Trophoblast cell (in vitro differentiated cells and primary cell): ENCODE measurements at regions not wholly inside any gene's neighbourhood (a gene's known extent, or its start where the extent isn't known, plus 50 kb on each side); places are given as distances from the start of the nearest gene placed in this dataset.

Experiments used
- DNase-seq, 2 donors: peaks; one replicate each; pipeline ENCODE4 v3.0.0-alpha.2; 2016
- H2AFZ ChIP-seq: 2 replicates; pipeline ENCODE4 v1.6.1; 2013; ENCODE audit warnings: low read length, moderate library complexity, mild to moderate bottlenecking; ENCODE audit not compliant: insufficient read depth, poor library complexity
- H2AK5ac ChIP-seq: 2 replicates; pipeline ENCODE4 v1.6.1; 2013; ENCODE audit warnings: mild to moderate bottlenecking, low read length
- H2BK120ac ChIP-seq: 2 replicates; pipeline ENCODE4 v1.6.1; 2013; ENCODE audit warnings: low read length, mild to moderate bottlenecking, moderate library complexity; ENCODE audit not compliant: insufficient read depth, poor library complexity
- H2BK12ac ChIP-seq: 2 replicates; pipeline ENCODE4 v1.6.1; 2013; ENCODE audit warnings: mild to moderate bottlenecking, low read length, moderate library complexity
- H2BK5ac ChIP-seq: 2 replicates; pipeline ENCODE4 v1.6.1; 2013; ENCODE audit warnings: low read length, low read depth, moderate library complexity, mild to moderate bottlenecking; ENCODE audit not compliant: poor library complexity
- H3K14ac ChIP-seq: 2 replicates; pipeline ENCODE4 v1.6.1; 2013; ENCODE audit warnings: mild to moderate bottlenecking, low read length
- H3K18ac ChIP-seq: 2 replicates; pipeline ENCODE4 v1.6.1; 2013; ENCODE audit warnings: mild to moderate bottlenecking, low read length
- H3K23ac ChIP-seq: 2 replicates; pipeline ENCODE4 v1.6.1; 2013; ENCODE audit warnings: low read length
- H3K27ac ChIP-seq: 2 replicates; pipeline ENCODE4 v1.5.1; 2013; ENCODE audit warnings: low read depth, mild to moderate bottlenecking, inconsistent platforms, low read length, moderate library complexity
- H3K27me3 ChIP-seq: 2 replicates; pipeline ENCODE4 v1.6.1; 2013; ENCODE audit warnings: inconsistent platforms, mild to moderate bottlenecking, low read length, moderate library complexity; ENCODE audit not compliant: insufficient read depth
- H3K36me3 ChIP-seq, 2 experiments: 1 replicate in 1 of 2; 2 replicates in 1 of 2; pipeline ENCODE4 v1.6.1; 2013; ENCODE audit warnings: low read length in 2 of 2, mild to moderate bottlenecking in 2 of 2, moderate library complexity in 1 of 2; ENCODE audit not compliant: insufficient read depth in 2 of 2, control insufficient read depth in 1 of 2
- H3K4ac ChIP-seq: 2 replicates; pipeline ENCODE4 v1.6.1; 2013; ENCODE audit warnings: low read depth, mild to moderate bottlenecking, low read length, moderate library complexity
- H3K4me1 ChIP-seq, 2 experiments: 1 replicate in 1 of 2; 2 replicates in 1 of 2; pipeline ENCODE4 v1.6.1; 2013; ENCODE audit warnings: low read length in 2 of 2, mild to moderate bottlenecking in 2 of 2, moderate library complexity in 1 of 2; ENCODE audit not compliant: insufficient read depth in 2 of 2, control insufficient read depth in 1 of 2
- H3K4me2 ChIP-seq: 2 replicates; pipeline ENCODE4 v1.6.1; 2013; ENCODE audit warnings: inconsistent platforms, mild to moderate bottlenecking, low read length, moderate library complexity
- H3K4me3 ChIP-seq: 2 replicates; pipeline ENCODE4 v1.5.1; 2013; ENCODE audit warnings: mild to moderate bottlenecking, low read depth, low read length, inconsistent platforms
- H3K79me1 ChIP-seq: one replicate; pipeline ENCODE4 v1.6.1; 2013; ENCODE audit warnings: low read length
- H3K79me2 ChIP-seq: 2 replicates; pipeline ENCODE4 v1.6.1; 2013; ENCODE audit warnings: low read length, mild to moderate bottlenecking; ENCODE audit not compliant: control insufficient read depth, insufficient read depth, poor library complexity
- H3K9ac ChIP-seq: 2 replicates; pipeline ENCODE4 v1.6.1; 2013; ENCODE audit warnings: mild to moderate bottlenecking, low read length
- H3K9me3 ChIP-seq: 2 replicates; pipeline ENCODE4 v1.6.1; 2013; ENCODE audit warnings: low read depth, mild to moderate bottlenecking, control low read depth, inconsistent platforms, low read length; ENCODE audit not compliant: insufficient read depth
- H4K12ac ChIP-seq: 2 replicates; pipeline ENCODE4 v1.6.1; 2013; ENCODE audit warnings: low read depth, mild to moderate bottlenecking, low read length, moderate library complexity
- H4K8ac ChIP-seq: 2 replicates; pipeline ENCODE4 v1.6.1; 2013; ENCODE audit warnings: low read depth, mild to moderate bottlenecking, low read length, moderate library complexity
- H4K91ac ChIP-seq: one replicate; pipeline ENCODE4 v1.6.1; 2013; ENCODE audit warnings: low read depth, mild to moderate bottlenecking, low read length, moderate library complexity
- WGBS: extraction: QIAGEN DNeasy Blood & Tissue Kit; methylation state at CpG from one replicate; pipeline ENCODE4 v1.1.7; 2013; ENCODE audit warnings: missing lambda C conversion rate; ENCODE audit not compliant: insufficient read length, insufficient coverage; ENCODE audit errors: extremely low coverage; 5-methylcytosine and 5-hydroxymethylcytosine counted together

DNA sequence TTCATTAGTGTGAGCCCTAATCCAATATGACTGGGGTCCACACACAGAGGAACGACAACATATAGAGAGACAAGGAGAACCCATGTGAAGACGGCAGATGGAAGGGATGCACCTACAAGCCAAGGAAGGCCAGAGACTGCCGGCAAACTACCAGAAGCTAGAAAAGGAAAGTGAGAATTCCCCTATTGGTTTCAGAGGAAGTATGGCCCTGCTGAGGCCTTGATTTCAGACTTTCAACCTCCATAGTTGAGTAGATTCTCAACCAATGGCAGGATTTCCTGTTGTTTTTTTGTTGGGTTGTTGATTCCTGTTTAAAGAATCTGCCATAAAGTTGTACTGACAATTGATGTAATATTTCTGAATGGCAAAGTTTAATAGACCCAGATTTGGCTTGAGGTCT lies 241.5 kb downstream of the SATB2 start:
- no peak overlapping the region for H3K23ac ChIP-seq
- H3K9ac ChIP-seq, result no peak overlapping the region
- H3K18ac ChIP-seq, result no peak overlapping the region
- H3K4ac ChIP-seq, result no peak overlapping the region
- H2AK5ac ChIP-seq, result no peak overlapping the region
- H3K4me2 ChIP-seq, result no peak overlapping the region
- no peak overlapping the region for H2BK12ac ChIP-seq
- H3K4me3 ChIP-seq, result no peak overlapping the region
- no peak overlapping the region for H2BK120ac ChIP-seq
- no peak overlapping the region for H2BK5ac ChIP-seq
- no peak overlapping the region for H2AFZ ChIP-seq
- WGBS, result no CpG with 5 or more reads among the region's 3 CpGs
- no peak for DNase-seq
- H3K27ac ChIP-seq, result no peak overlapping the region
- H3K27me3 ChIP-seq, result no peaks in the 10 kb centered on the region
- no peaks in the 10 kb centered on the region for H3K4me1 ChIP-seq
- H3K36me3 ChIP-seq, result no peaks in the 10 kb centered on the region
- no peaks in the 10 kb centered on the region for H3K79me2 ChIP-seq
- H3K9me3 ChIP-seq, result no peaks in the 10 kb centered on the region
- no peaks in the 10 kb centered on the region for H3K79me1 ChIP-seq
- H4K8ac ChIP-seq, result no peak overlapping the region
- no peak overlapping the region for H3K14ac ChIP-seq
- no peak overlapping the region for H4K12ac ChIP-seq
- no peak overlapping the region for H4K91ac ChIP-seq

DNA sequence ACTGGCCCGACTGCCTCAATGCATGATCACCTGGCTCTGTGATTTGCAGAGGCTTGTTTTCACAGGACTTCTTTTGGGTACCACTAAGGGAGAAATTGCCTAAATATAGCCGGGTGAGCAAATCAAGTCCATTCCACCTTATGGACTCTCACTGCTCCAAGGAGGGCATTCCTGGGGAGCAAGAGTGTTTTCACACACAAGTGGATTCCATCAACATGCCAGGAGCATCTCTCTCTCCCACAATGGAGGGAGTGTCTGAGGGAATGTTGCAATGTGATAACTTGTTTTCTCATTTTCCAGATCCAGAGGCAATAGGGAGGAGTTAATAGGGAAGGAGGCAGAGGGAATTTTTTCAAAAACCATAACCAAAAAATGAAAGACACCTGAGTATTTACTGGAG lies 250.7 kb downstream of the SATB2 start:
- Histone ChIP-seq H3K79me2 (no peaks in the 10 kb centered on the region), H2AK5ac (no peak overlapping the region), H3K27me3 (no peaks in the 10 kb centered on the region), H3K4me1 (no peaks in the 10 kb centered on the region), H3K4me2 (no peak overlapping the region), H3K18ac (no peak overlapping the region), H3K4me3 (no peak overlapping the region), H3K9me3 (no peaks in the 10 kb centered on the region), H3K36me3 (no peaks in the 10 kb centered on the region), H3K4ac (no peak overlapping the region), H3K14ac (no peak overlapping the region), H2BK5ac (no peak overlapping the region), H3K79me1 (no peaks in the 10 kb centered on the region), H2BK12ac (no peak overlapping the region), H4K91ac (no peak overlapping the region), H2BK120ac (no peak overlapping the region), H3K27ac (no peak overlapping the region), H4K8ac (no peak overlapping the region), H3K9ac (no peak overlapping the region), H4K12ac (no peak overlapping the region), H2AFZ (no peak overlapping the region), H3K23ac (no peak overlapping the region)
- WGBS, result no CpG with 5 or more reads among the region's 2 CpGs
- DNase-seq, result no peak

DNA sequence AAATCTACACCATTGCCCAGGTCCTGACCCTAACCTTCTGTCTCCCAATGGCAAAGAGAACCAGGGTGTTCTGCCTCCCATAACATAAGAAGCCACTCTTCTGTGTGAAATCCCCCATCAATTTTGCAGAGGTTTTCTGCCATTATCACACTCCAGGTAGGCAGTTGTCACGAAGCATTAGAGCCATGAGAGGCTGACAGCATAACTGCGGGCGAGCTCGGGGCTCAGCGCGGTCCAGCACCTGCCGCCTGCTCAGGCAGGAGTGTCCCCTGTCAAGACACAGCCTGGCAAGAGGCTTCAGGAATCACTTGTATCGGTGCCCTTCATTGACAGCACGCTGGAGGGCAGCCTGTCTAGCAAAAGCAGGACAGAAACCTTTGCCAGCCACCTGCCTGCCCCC lies 251.2 kb downstream of the SATB2 start:
- Histone ChIP-seq H3K14ac (no peak overlapping the region), H3K36me3 (no peaks in the 10 kb centered on the region), H2AK5ac (no peak overlapping the region), H2BK5ac (no peak overlapping the region), H2BK120ac (no peak overlapping the region), H4K12ac (no peak overlapping the region), H2BK12ac (no peak overlapping the region), H2AFZ (no peak overlapping the region), H3K23ac (no peak overlapping the region), H3K4me3 (no peak overlapping the region), H3K4me1 (no peaks in the 10 kb centered on the region), H3K4ac (no peak overlapping the region), H3K79me2 (no peaks in the 10 kb centered on the region), H4K91ac (no peak overlapping the region), H4K8ac (no peak overlapping the region), H3K18ac (no peak overlapping the region), H3K79me1 (no peaks in the 10 kb centered on the region), H3K4me2 (no peak overlapping the region), H3K9me3 (no peaks in the 10 kb centered on the region), H3K27ac (no peak overlapping the region), H3K27me3 (no peaks in the 10 kb centered on the region), H3K9ac (no peak overlapping the region)
- WGBS, result no CpG with 5 or more reads among the region's 9 CpGs
- DNase-seq, result no peak

DNA sequence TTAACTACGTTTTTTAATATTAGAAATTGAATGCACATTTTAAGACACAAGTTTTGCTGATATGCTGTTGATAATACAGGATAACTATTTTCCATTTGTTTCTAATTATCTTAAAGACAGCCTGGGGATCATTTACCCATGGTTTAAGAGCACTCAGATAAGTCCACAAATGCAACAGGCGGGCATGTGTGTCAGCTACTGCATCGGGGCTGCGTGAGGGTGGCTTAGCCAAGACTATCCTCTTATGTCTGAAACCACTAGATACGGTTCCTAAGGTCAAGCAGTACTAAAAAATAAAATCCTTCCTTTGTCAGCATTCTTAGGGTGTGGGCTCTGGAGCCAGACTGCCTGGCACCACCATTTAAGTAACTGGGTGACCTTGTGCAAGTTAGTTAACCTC lies 254.8 kb downstream of the SATB2 start:
- H3K4me2 ChIP-seq, result no peak overlapping the region
- H3K79me2 ChIP-seq, result no peaks in the 10 kb centered on the region
- H3K4me3 ChIP-seq, result no peak overlapping the region
- H4K12ac ChIP-seq, result no peak overlapping the region
- H3K4ac ChIP-seq, result no peak overlapping the region
- WGBS, result no CpG with 5 or more reads among the region's 5 CpGs
- no peaks in the 10 kb centered on the region for H3K79me1 ChIP-seq
- no peak overlapping the region for H3K23ac ChIP-seq
- no peaks in the 10 kb centered on the region for H3K27me3 ChIP-seq
- H2BK12ac ChIP-seq, result no peak overlapping the region
- H4K91ac ChIP-seq, result no peak overlapping the region
- H3K9me3 ChIP-seq, result no peaks in the 10 kb centered on the region
- H3K18ac ChIP-seq, result no peak overlapping the region
- H3K27ac ChIP-seq, result no peak overlapping the region
- no peak overlapping the region for H2BK5ac ChIP-seq
- no peak overlapping the region for H3K14ac ChIP-seq
- H4K8ac ChIP-seq, result no peak overlapping the region
- no peaks in the 10 kb centered on the region for H3K4me1 ChIP-seq
- H2AFZ ChIP-seq, result no peak overlapping the region
- no peaks in the 10 kb centered on the region for H3K36me3 ChIP-seq
- no peak overlapping the region for H2AK5ac ChIP-seq
- DNase-seq, result no peak
- H3K9ac ChIP-seq, result no peak overlapping the region
- H2BK120ac ChIP-seq, result no peak overlapping the region
